SK-N-SH (cell line): ENCODE measurements at regions not wholly inside any gene's neighbourhood (a gene's known extent, or its start where the extent isn't known, plus 50 kb on each side); places are given as distances from the start of the nearest gene placed in this dataset.

Experiments
- CTCF ChIA-PET: fragments of 300-600, 350-600 bp; formaldehyde crosslinking; extraction: SDS; loops from one replicate; lab custom pipeline; 2021; lab: Yijun Ruan, JAX
- POLR2A ChIA-PET: fragments of 350-600 bp; sonication (Branson Sonifier 250); formaldehyde crosslinking; extraction: SDS; loops from one replicate; lab custom pipeline; 2020; ENCODE audit warnings: antibody characterized with exemption, inconsistent platforms; lab: Yijun Ruan, JAX
- DNase-seq: peaks from one replicate; pipeline ENCODE4 v3.0.0; 2012
- H2AFZ ChIP-seq: fragments of 200-600 bp; sonication (generic); 2 replicates; pipeline ENCODE4 v1.8.1; 2016; ENCODE audit warnings: antibody characterized with exemption, mild to moderate bottlenecking, low read depth
- H3F3A ChIP-seq: fragments of 200-600 bp; sonication (generic); replicated peaks from 2 replicates; pipeline ENCODE3; 2016; ENCODE audit warnings: antibody characterized with exemption, mild to moderate bottlenecking; ENCODE audit not compliant: insufficient read depth
- H3K27ac ChIP-seq, 2 experiments: fragments of 200-500 bp in 1 of 2; fragments of 200-600 bp in 1 of 2; sonication (Bioruptor generic) in 1 of 2; sonication (generic), shearing (Covaris generic) in 1 of 2; 2 replicates each; pipeline versions ENCODE4 v1.5.1 to v1.6.1; 2014 to 2016; ENCODE audit warnings: low read depth in 2 of 2, inconsistent platforms in 1 of 2, low read length in 1 of 2, mild to moderate bottlenecking in 1 of 2, mixed read lengths in 1 of 2
- H3K27me3 ChIP-seq: fragments of 200-600 bp; sonication (generic), shearing (Covaris generic); 2 replicates; pipeline ENCODE4 v1.6.1; 2016; ENCODE audit warnings: mixed run types; ENCODE audit not compliant: insufficient read depth
- H3K36me3 ChIP-seq, 2 experiments: fragments of 200-500 bp in 1 of 2; fragments of 200-600 bp in 1 of 2; sonication (Bioruptor generic) in 1 of 2; sonication (generic) in 1 of 2; replicated peaks in 1 of 2; 2 replicates each; pipeline versions ENCODE3 to v1.5.1; 2014 to 2016; ENCODE audit warnings: low read length in 1 of 2, mild to moderate bottlenecking in 1 of 2; ENCODE audit not compliant: insufficient read depth in 2 of 2, control insufficient read depth in 1 of 2
- H3K4me1 ChIP-seq, 2 experiments: fragments of 200-500 bp in 1 of 2; fragments of 200-600 bp in 1 of 2; sonication (Bioruptor generic) in 1 of 2; sonication (generic), shearing (Covaris generic) in 1 of 2; 2 replicates each; pipeline versions ENCODE4 v1.5.1 to v1.6.1; 2014 to 2016; ENCODE audit warnings: low read depth in 1 of 2, low read length in 1 of 2, mixed run types in 1 of 2; ENCODE audit not compliant: insufficient read depth in 2 of 2, control insufficient read depth in 1 of 2
- H3K4me2 ChIP-seq: fragments of 200-600 bp; sonication (generic), shearing (Covaris generic); 2 replicates; pipeline ENCODE4 v1.6.1; 2017; ENCODE audit warnings: mixed run types
- H3K4me3 ChIP-seq, 2 experiments: fragments of 200-500 bp in 1 of 2; fragments of 200-600 bp in 1 of 2; sonication (Bioruptor generic) in 1 of 2; sonication (generic), shearing (Covaris generic) in 1 of 2; 2 replicates each; pipeline versions ENCODE4 v1.5.1 to v1.8.1; 2014 to 2016; ENCODE audit warnings: low read depth in 2 of 2, inconsistent platforms in 1 of 2, low read length in 1 of 2, mild to moderate bottlenecking in 1 of 2, mixed read lengths in 1 of 2, moderate library complexity in 1 of 2
- H3K79me2 ChIP-seq: fragments of 200-600 bp; sonication (generic); 2 replicates; pipeline ENCODE4 v1.8.1; 2017; ENCODE audit warnings: mild to moderate bottlenecking; ENCODE audit not compliant: insufficient read depth
- H3K9ac ChIP-seq: fragments of 200-600 bp; sonication (generic); 2 replicates; pipeline ENCODE4 v1.6.1; 2017; ENCODE audit warnings: mixed run types
- H3K9me2 ChIP-seq: fragments of 200-600 bp; sonication (generic); 2 replicates; pipeline ENCODE4 v1.6.1; 2017; ENCODE audit warnings: mixed run types
- H3K9me3 ChIP-seq: fragments of 200-600 bp; sonication (generic); 2 replicates; pipeline ENCODE4 v1.6.1; 2017; ENCODE audit warnings: mixed run types, mild to moderate bottlenecking, moderate library complexity
- H4K20me1 ChIP-seq: fragments of 200-600 bp; sonication (generic); 2 replicates; pipeline ENCODE4 v1.6.1; 2017; ENCODE audit warnings: mild to moderate bottlenecking, mixed run types; ENCODE audit not compliant: insufficient read depth
- CHD2 ChIP-seq: fragments of 150-350 bp; IDR thresholded peaks from 2 replicates; pipeline ENCODE4 v1.6.1; 2018; ENCODE audit warnings: low read length; ENCODE audit not compliant: partially characterized antibody
- EZH2phosphoT487 ChIP-seq: fragments of 200-600 bp; sonication (generic); IDR thresholded peaks from 2 replicates; pipeline ENCODE4 v1.6.1; 2017; ENCODE audit warnings: low read depth, mixed run types, mild to moderate bottlenecking, antibody characterized with exemption, moderate library complexity, borderline replicate concordance
- FOSL2 ChIP-seq: IDR thresholded peaks from 2 replicates; pipeline ENCODE4 v1.4.0; 2012; ENCODE audit warnings: low read depth, mild to moderate bottlenecking, moderate library complexity, borderline replicate concordance
- GATA2 ChIP-seq: sonication (generic); formaldehyde crosslinking; IDR thresholded peaks from 2 replicates; pipeline ENCODE4 v1.5.0; 2020; ENCODE audit warnings: mild to moderate bottlenecking, missing genetic modification reagents
- IRF3 ChIP-seq: fragments of 150-350 bp; IDR thresholded peaks from 2 replicates; pipeline ENCODE4 v1.6.1; 2016; ENCODE audit warnings: mild to moderate bottlenecking, low read depth, low read length
- MAX ChIP-seq: IDR thresholded peaks from 2 replicates; pipeline ENCODE4 v1.4.0; 2012; ENCODE audit warnings: low read depth
- MXI1 ChIP-seq: IDR thresholded peaks from 2 replicates; pipeline ENCODE4 v1.6.1; 2012; ENCODE audit warnings: mild to moderate bottlenecking, low read depth, low read length, improper control_type of control experiment
- NRF1 ChIP-seq: IDR thresholded peaks from 2 replicates; pipeline ENCODE4 v1.6.1; 2012; ENCODE audit warnings: low read depth, mild to moderate bottlenecking, low read length
- POLR2AphosphoS5 ChIP-seq: IDR thresholded peaks from 2 replicates; pipeline ENCODE4 v1.6.1; 2012; ENCODE audit warnings: low read depth, low read length
- RAD21 ChIP-seq: IDR thresholded peaks from 2 replicates; pipeline ENCODE4 v1.6.1; 2012; ENCODE audit warnings: mild to moderate bottlenecking, low read length
- RCOR1 ChIP-seq: fragments of 150-350 bp; IDR thresholded peaks from 2 replicates; pipeline ENCODE4 v1.6.1; 2017; ENCODE audit warnings: antibody characterized with exemption, low read length
- RFX5 ChIP-seq: IDR thresholded peaks from 2 replicates; pipeline ENCODE4 v1.6.1; 2012; ENCODE audit warnings: mild to moderate bottlenecking, improper control_type of control experiment, low read length
- USF2 ChIP-seq: fragments of 150-350 bp; IDR thresholded peaks from 2 replicates; pipeline ENCODE4 v1.6.1; 2017; ENCODE audit warnings: antibody characterized with exemption, low read length, low read depth, borderline replicate concordance
- WGBS: methylation state at CpG from one replicate; pipeline ENCODE4 v1.1.6; 2017; ENCODE audit warnings: low lambda C conversion rate; 5-methylcytosine and 5-hydroxymethylcytosine counted together
- TF ChIP-seq, protein P1 (sequence below): IDR thresholded peaks from 2 replicates; pipeline ENCODE4; 2012

DNA sequence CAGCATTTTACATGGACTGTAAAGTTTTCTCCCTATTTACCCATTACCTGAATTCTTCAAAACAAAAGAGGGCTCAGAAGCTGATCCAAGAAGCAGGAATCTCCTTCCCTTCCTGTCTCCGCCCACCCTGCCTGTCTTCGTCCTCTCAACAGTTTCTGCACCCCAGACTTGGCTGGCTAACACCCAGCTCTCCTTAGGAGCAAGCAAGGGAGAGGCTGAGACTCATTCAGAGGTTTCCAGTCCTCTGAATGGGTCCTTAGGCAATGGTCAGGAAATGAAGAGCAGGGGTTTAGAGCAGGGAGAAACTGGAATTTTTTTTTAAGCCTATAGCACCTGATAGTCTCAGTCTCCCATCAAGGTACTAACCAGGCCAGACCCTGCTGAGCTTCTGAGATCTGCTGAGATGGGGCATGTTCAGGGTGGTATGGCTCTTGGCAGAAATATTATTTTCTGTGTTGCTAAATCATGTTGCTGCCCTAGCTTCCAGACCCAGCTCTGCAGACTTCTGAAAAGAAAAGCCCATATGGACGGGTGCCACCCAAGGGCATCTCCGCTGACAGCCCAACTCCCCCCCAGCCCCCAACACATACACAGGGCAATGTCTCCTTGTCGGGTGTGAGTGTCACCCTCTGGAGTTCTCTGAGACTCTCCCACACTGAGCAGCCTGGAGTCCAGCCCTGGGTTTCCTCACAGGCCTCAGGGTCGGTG is 74.6 kb upstream of the CD93 start:
- H2AFZ ChIP-seq = peak overlapping the region; percentile 74; the same call in 1 of the 2 replicates
- ChIA-PET CTCF (no interaction called here), POLR2A (no interaction called here)
- no peaks in the 10 kb centered on the region for H3K79me2 ChIP-seq
- H3K4me3 ChIP-seq = no peak overlapping the region
- H4K20me1 ChIP-seq = no peaks in the 10 kb centered on the region
- no peak for DNase-seq
- no peaks in the 10 kb centered on the region for H3K27me3 ChIP-seq
- WGBS = 43% methylated on average over 4 of the region's 6 CpGs
- H3K4me2 ChIP-seq = peak overlapping the region; percentile 42
- H3K9me2 ChIP-seq = no peaks in the 10 kb centered on the region
- no peaks in the 10 kb centered on the region for H3F3A ChIP-seq
- no peaks in the 10 kb centered on the region for H3K9me3 ChIP-seq
- H3K9ac ChIP-seq = no peak overlapping the region
- H3K27ac ChIP-seq = no peak overlapping the region
- no peak for TF ChIP-seq NRF1
- H3K4me1 ChIP-seq = peaks cover 0 to 28% of the 10 kb centered on the region in 2 experiments; a peak in 2 of 4 replicates
- H3K36me3 ChIP-seq = no peaks in the 10 kb centered on the region

- no peaks in the 10 kb centered on the region for H3F3A ChIP-seq
- POLR2A ChIA-PET = no interaction called here
- no peaks in the 10 kb centered on the region for H3K9me2 ChIP-seq
- WGBS = 44% methylated on average over 4 of the region's 4 CpGs
- H3K9me3 ChIP-seq = no peaks in the 10 kb centered on the region
- peaks cover 0 to 28% of the 10 kb centered on the region in 2 experiments; a peak in 2 of 4 replicates for H3K4me1 ChIP-seq
- H3K36me3 ChIP-seq = no peaks in the 10 kb centered on the region
- H2AFZ ChIP-seq = no peak overlapping the region; the same call in 1 of the 2 replicates
- peak overlapping the region; percentile 42 for H3K4me2 ChIP-seq
- H3K4me3 ChIP-seq = no peak overlapping the region
- H3K79me2 ChIP-seq = no peaks in the 10 kb centered on the region
- CTCF ChIA-PET = no interaction called here
- no peak overlapping the region for H3K27ac ChIP-seq
- no peaks in the 10 kb centered on the region for H3K27me3 ChIP-seq
- no peak for DNase-seq
- TF ChIP-seq, protein P1, sequence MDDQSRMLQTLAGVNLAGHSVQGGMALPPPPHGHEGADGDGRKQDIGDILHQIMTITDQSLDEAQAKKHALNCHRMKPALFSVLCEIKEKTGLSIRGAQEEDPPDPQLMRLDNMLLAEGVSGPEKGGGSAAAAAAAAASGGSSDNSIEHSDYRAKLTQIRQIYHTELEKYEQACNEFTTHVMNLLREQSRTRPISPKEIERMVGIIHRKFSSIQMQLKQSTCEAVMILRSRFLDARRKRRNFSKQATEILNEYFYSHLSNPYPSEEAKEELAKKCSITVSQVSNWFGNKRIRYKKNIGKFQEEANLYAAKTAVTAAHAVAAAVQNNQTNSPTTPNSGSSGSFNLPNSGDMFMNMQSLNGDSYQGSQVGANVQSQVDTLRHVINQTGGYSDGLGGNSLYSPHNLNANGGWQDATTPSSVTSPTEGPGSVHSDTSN = no peak
- TF ChIP-seq RFX5 (no peak), MXI1 (no peak), CHD2 (no peak), RCOR1 (no peak), MAX (no peak), POLR2AphosphoS5 (no peak), GATA2 (CRISPR knock-in tag) (no peak)
- H3K9ac ChIP-seq = no peak overlapping the region
- no peaks in the 10 kb centered on the region for H4K20me1 ChIP-seq
Measured at GRCh38 chr20:23159947-23160318, 73.8 kb upstream of the CD93 start.

DNA sequence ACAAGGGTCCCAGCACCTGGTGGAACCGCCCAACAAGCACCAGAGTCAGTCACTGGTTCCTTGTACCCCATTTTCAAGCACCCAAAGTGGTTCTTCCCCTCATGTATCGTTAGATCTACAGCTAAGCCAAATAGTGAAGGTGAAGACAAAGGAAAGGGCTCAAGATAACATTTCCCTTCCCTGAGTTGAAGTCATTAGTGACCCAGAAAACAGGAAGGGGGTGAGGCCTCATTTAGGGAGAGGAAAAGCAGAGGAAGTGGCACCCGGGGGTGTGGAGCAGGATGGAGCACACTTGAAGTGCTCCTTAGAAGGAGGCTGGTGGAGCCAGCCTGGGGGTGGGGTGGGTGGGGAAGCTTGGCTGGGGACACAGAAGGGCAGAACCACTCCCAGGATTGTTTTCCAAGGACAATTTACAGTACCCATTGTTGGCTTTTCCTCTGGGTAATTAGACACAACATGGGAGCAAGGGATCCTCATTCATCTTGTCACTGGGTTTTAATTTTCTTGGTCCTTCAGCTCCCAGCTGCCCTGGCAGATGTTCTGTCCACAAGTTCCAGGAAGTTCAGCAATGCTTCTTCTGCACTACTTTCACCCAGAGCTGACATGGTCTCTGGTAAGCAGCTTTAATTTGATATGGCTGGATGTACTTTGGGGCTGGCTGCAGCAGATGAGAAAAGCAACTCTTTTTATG is 73.3 kb upstream of the CD93 start:
- 53% methylated on average over 3 of the region's 3 CpGs for WGBS
- Histone ChIP-seq H3K36me3 (no peaks in the 10 kb centered on the region), H3K9me3 (no peaks in the 10 kb centered on the region), H3K4me2 (peak overlapping the region; percentile 42), H3K4me3 (no peak overlapping the region), H3K79me2 (no peaks in the 10 kb centered on the region), H4K20me1 (no peaks in the 10 kb centered on the region), H3K27ac (no peak overlapping the region), H3F3A (no peaks in the 10 kb centered on the region), H3K27me3 (no peaks in the 10 kb centered on the region), H2AFZ (no peak overlapping the region; the same call in 1 of the 2 replicates), H3K9ac (no peak overlapping the region), H3K4me1 (peaks cover 0 to 28% of the 10 kb centered on the region in 2 experiments; a peak in 2 of 4 replicates), H3K9me2 (no peaks in the 10 kb centered on the region)
- ChIA-PET POLR2A (no interaction called here), CTCF (no interaction called here)
- no peak for DNase-seq
- TF ChIP-seq FOSL2 = no peak
- TF ChIP-seq, protein P1 = no peak
- no peak for TF ChIP-seq EZH2phosphoT487
- TF ChIP-seq IRF3 = no peak
- no peak for TF ChIP-seq USF2
- TF ChIP-seq RAD21 = no peak
- no peak for TF ChIP-seq MAX
